ENCODE measurements at regions not wholly inside any gene's neighbourhood (a gene's known extent, or its start where the extent isn't known, plus 50 kb on each side); places are given as distances from the start of the nearest gene placed in this dataset.

DNA sequence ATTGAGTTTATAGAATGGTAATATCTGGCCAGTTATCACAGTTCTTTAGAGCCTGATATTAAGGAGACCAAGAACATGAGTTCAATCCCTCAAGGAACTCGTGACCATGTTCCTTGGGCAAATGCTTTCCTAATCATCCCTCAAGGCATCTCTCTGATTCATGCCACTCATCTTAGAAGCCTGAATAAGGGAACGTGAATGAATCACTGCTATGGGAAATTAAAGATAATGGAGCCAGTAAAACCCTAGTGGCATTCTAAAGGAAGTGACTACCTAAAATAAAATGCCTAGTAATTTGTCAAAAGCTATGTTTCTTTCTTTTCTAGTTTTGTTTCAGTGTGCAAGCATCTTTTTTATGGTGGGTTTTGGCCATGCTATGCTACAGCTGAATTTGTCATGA lies 1161.3 kb downstream of the C4orf33 start:
- TF ChIP-seq, protein P1, sequence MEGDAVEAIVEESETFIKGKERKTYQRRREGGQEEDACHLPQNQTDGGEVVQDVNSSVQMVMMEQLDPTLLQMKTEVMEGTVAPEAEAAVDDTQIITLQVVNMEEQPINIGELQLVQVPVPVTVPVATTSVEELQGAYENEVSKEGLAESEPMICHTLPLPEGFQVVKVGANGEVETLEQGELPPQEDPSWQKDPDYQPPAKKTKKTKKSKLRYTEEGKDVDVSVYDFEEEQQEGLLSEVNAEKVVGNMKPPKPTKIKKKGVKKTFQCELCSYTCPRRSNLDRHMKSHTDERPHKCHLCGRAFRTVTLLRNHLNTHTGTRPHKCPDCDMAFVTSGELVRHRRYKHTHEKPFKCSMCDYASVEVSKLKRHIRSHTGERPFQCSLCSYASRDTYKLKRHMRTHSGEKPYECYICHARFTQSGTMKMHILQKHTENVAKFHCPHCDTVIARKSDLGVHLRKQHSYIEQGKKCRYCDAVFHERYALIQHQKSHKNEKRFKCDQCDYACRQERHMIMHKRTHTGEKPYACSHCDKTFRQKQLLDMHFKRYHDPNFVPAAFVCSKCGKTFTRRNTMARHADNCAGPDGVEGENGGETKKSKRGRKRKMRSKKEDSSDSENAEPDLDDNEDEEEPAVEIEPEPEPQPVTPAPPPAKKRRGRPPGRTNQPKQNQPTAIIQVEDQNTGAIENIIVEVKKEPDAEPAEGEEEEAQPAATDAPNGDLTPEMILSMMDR (IDR thresholded peaks at IDR 0.05) = no peak
- TF ChIP-seq POLR2A (IDR thresholded peaks at IDR 0.05) = no peak

Measured in gastroesophageal sphincter (tissue), 3 donors.